K562 (cell line): ENCODE measurements at regions not wholly inside any gene's neighbourhood (a gene's known extent, or its start where the extent isn't known, plus 50 kb on each side); places are given as distances from the start of the nearest gene placed in this dataset.
A peak's percentile ranks its signal among the peaks of the same experiment; 100 is the strongest.

Source experiments
- ATAC-seq: fragments of 200-7000 bp; cut with Tn5 transposase; 3 replicates; pipeline ENCODE4 v1.9.1; 2020; ENCODE audit warnings: moderate library complexity
- BruUV-seq: library from RNA; stranded (reverse); fragments of 400-500 nt; replicated peaks from 2 replicates; lab custom pipeline; 2021; lab: Mats Ljungman, UMichigan
- CTCF ChIA-PET: fragments of 300-600 bp; formaldehyde crosslinking; extraction: SDS; loops from one replicate; lab custom pipeline; 2021; ENCODE audit warnings: low intra/inter-chr PET ratio; lab: Yijun Ruan, JAX
- POLR2A ChIA-PET: fragments of 300-600, 350-650 bp; sonication (Branson Sonifier 250); formaldehyde crosslinking; extraction: SDS; loops from one replicate; lab custom pipeline; 2021; ENCODE audit warnings: antibody characterized with exemption, inconsistent platforms; lab: Yijun Ruan, JAX
- DNase-seq, 4 experiments: peaks; one replicate each; pipeline versions ENCODE4 v3.0.0 to v3.0.0-alpha.2; 2011 to 2018; ENCODE audit warnings: low spot score in 3 of 4, mixed read lengths in 3 of 4; ENCODE audit errors: extremely low read depth in 1 of 4
- FAIRE-seq: peaks from 2 replicates; lab custom pipeline; 2011; peaks lifted over from hg19 to GRCh38; lab: Jason Lieb, UNC
- H2AFZ ChIP-seq: 2 replicates; pipeline ENCODE4 v1.6.0; 2011; ENCODE audit warnings: low read depth, low read length, control low read depth, inconsistent platforms
- H3K27ac ChIP-seq: fragments of 200-600 bp; 3 replicates; pipeline ENCODE4 v1.8.0; 2011; ENCODE audit warnings: low read depth, mild to moderate bottlenecking, control low read depth, inconsistent platforms, low read length, moderate library complexity, mixed read lengths; ENCODE audit errors: extremely low read depth
- H3K27me3 ChIP-seq, 2 experiments: fragments of 300-600 bp in 1 of 2; 2 replicates in 1 of 2; 3 replicates in 1 of 2; pipeline versions ENCODE4 v1.6.0 to v1.8.0; 2011; ENCODE audit warnings: inconsistent platforms in 2 of 2, low read length in 2 of 2, mild to moderate bottlenecking in 1 of 2, mixed read lengths in 1 of 2, moderate library complexity in 1 of 2; ENCODE audit not compliant: control insufficient read depth in 2 of 2, insufficient read depth in 2 of 2
- H3K36me3 ChIP-seq: fragments of 300-600 bp; 3 replicates; pipeline ENCODE4 v1.8.0; 2011; ENCODE audit warnings: mild to moderate bottlenecking, low read length, inconsistent platforms; ENCODE audit not compliant: control insufficient read depth, insufficient read depth
- H3K4me1 ChIP-seq, 2 experiments: fragments of 200-600 bp in 1 of 2; replicated peaks in 1 of 2; 2 replicates in 1 of 2; 3 replicates in 1 of 2; pipeline versions ENCODE4 v1.5.1 to v1.8.0; 2011; ENCODE audit warnings: inconsistent platforms in 2 of 2, low read length in 2 of 2, mild to moderate bottlenecking in 1 of 2, mixed read lengths in 1 of 2, moderate library complexity in 1 of 2; ENCODE audit not compliant: control insufficient read depth in 2 of 2, insufficient read depth in 2 of 2
- H3K4me2 ChIP-seq: 2 replicates; pipeline ENCODE4 v1.6.1; 2011; ENCODE audit warnings: low read length, control low read depth, inconsistent platforms, mixed read lengths; ENCODE audit not compliant: insufficient read depth
- H3K4me3 ChIP-seq: fragments of 200-600 bp; sonication (generic), shearing (Covaris generic); 2 replicates; pipeline ENCODE4 v1.5.1; 2016; ENCODE audit warnings: control low read depth, inconsistent platforms
- H3K79me2 ChIP-seq: fragments of 200-600 bp; 3 replicates; pipeline ENCODE4 v1.8.0; 2011; ENCODE audit warnings: low read length, inconsistent platforms; ENCODE audit not compliant: control insufficient read depth, insufficient read depth
- H3K9ac ChIP-seq, 2 experiments: 2 replicates each; pipeline versions ENCODE4 v1.6.0 to v1.6.1; 2011; ENCODE audit warnings: low read depth in 2 of 2, low read length in 2 of 2, control low read depth in 1 of 2, inconsistent platforms in 1 of 2, mild to moderate bottlenecking in 1 of 2, mixed read lengths in 1 of 2; ENCODE audit not compliant: insufficient read depth in 1 of 2
- H3K9me1 ChIP-seq: one replicate; pipeline ENCODE4 v1.6.0; 2011; ENCODE audit warnings: inconsistent platforms, mild to moderate bottlenecking, low read length, moderate library complexity; ENCODE audit not compliant: control insufficient read depth, insufficient read depth
- H3K9me3 ChIP-seq: replicated peaks from 2 replicates; pipeline ENCODE4 v1.5.1; 2011; ENCODE audit warnings: low read depth, low read length, inconsistent platforms; ENCODE audit not compliant: control insufficient read depth, insufficient read depth
- H4K20me1 ChIP-seq: replicated peaks from 2 replicates; pipeline ENCODE4 v1.6.1; 2011; ENCODE audit warnings: low read length, inconsistent platforms, mixed read lengths; ENCODE audit not compliant: control insufficient read depth, insufficient read depth
- BCOR ChIP-seq: fragments of 450-650 bp; IDR thresholded peaks from 2 replicates; pipeline ENCODE4 v1.6.1; 2016
- CBFB ChIP-seq: sonication (generic); formaldehyde crosslinking; IDR thresholded peaks from 2 replicates; pipeline ENCODE4 v1.4.0; 2020; ENCODE audit warnings: mild to moderate bottlenecking, missing genetic modification reagents
- CBX3 ChIP-seq, 2 experiments: IDR thresholded peaks; 1 replicate in 1 of 2; 2 replicates in 1 of 2; pipeline ENCODE4 v1.6.1; 2012; ENCODE audit warnings: inconsistent platforms in 2 of 2, low read length in 2 of 2, borderline replicate concordance in 1 of 2, control low read depth in 1 of 2
- NFRKB ChIP-seq: fragments of 450-650 bp; IDR thresholded peaks from 2 replicates; pipeline ENCODE4 v1.6.1; 2016; ENCODE audit warnings: low read depth
- RBM25 ChIP-seq: fragments of 200-400 bp; formaldehyde crosslinking; IDR thresholded peaks from 2 replicates; pipeline ENCODE4 v1.6.1; 2018; ENCODE audit warnings: low read length, low read depth, moderate library complexity; ENCODE audit not compliant: severe bottlenecking
- TCF15 ChIP-seq: fragments of 250-450 bp; sonication (Bioruptor Pico); IDR thresholded peaks from 2 replicates; pipeline ENCODE4 v1.8.0; 2022; ENCODE audit warnings: moderate library complexity, mild to moderate bottlenecking, inconsistent platforms
- TOE1 ChIP-seq, 2 experiments: fragments of 450-650 bp in 1 of 2; sonication (generic) in 1 of 2; formaldehyde crosslinking in 1 of 2; IDR thresholded peaks; 2 replicates each; pipeline versions ENCODE4 v1.7.1 to v1.8.0; 2016 to 2022; ENCODE audit warnings: borderline replicate concordance in 2 of 2, mild to moderate bottlenecking in 2 of 2, antibody characterized with exemption in 1 of 2, inconsistent platforms in 1 of 2, low read depth in 1 of 2, missing genetic modification reagents in 1 of 2, moderate library complexity in 1 of 2
- TRIM28 ChIP-seq: fragments of 450-650 bp; IDR thresholded peaks from 2 replicates; pipeline ENCODE4 v1.6.1; 2017
- ZNF146 ChIP-seq: IDR thresholded peaks from one replicate; pipeline ENCODE4 v1.6.1; 2018; ENCODE audit warnings: missing compliant biosample characterization; ENCODE audit not compliant: unreplicated experiment
- ZNF398 ChIP-seq: fragments of 250-450 bp; sonication (Bioruptor Pico); IDR thresholded peaks from 2 replicates; pipeline ENCODE4 v1.8.0; 2021; ENCODE audit warnings: moderate library complexity, mild to moderate bottlenecking, inconsistent platforms
- WGBS: fragments of 100-300 bp; shearing (Covaris generic); methylation state at CpG from one replicate; pipeline ENCODE4 v1.1.6; 2016; ENCODE audit warnings: low coverage, mixed read lengths; ENCODE audit not compliant: insufficient coverage; ENCODE audit errors: missing lambda C conversion rate; 5-methylcytosine and 5-hydroxymethylcytosine counted together
- in situ Hi-C: fragments of 300-500 bp; cut with MboI; formaldehyde crosslinking; loops from 4 replicates; pipeline ENCODE4 v1.15.0; 2018; ENCODE audit warnings: inconsistent platforms, mixed read lengths
- intact Hi-C: fragments of 100-400 bp; cut with micrococcal nuclease; formaldehyde crosslinking; loops from 2 replicates; pipeline ENCODE4 v1.14.2; 2022

- TF ChIP-seq TCF15 (no peak), TOE1 (IDR thresholded peaks at IDR 0.05; ENCODE audit: borderline replicate concordance) (no peak), TOE1 (CRISPR knock-in tag; IDR thresholded peaks at IDR 0.05; ENCODE audit: borderline replicate concordance, low read depth) (no peak), CBFB (CRISPR knock-in tag) (no peak), NFRKB (no peak), CBX3 (IDR thresholded peaks at IDR 0.05; ENCODE audit: borderline replicate concordance in 1 of 2, low read length in 2 of 2) (no peak)
- TF ChIP-seq, all 486 proteins: peak for 0
Measured at GRCh38 chr5:174359071-174359470, 313.6 kb downstream of the NSG2 start (continued).

GRCh38 chr5:174362514-174362913 lies 317.0 kb downstream of the NSG2 start:
- TF ChIP-seq ZNF398 (CRISPR knock-in tag) (no peak), RBM25 (peak; percentile 81), ZNF146 (CRISPR knock-in tag) (peak; percentile 81), TRIM28 (peak; percentile 26; the same call in 1 of the 2 replicates), BCOR (0 out of 2 replicates have a peak, but pooled peaks have one; percentile 30)
- no TSS peak for BruUV-seq
- ChIA-PET CTCF (no interaction called here), POLR2A (no interaction called here)
- no peaks in the 10 kb centered on the region for H3K9me1 ChIP-seq
- ATAC-seq (no peak), DNase-seq (no peak), FAIRE-seq (no peak)
- H3K79me2 ChIP-seq, result no peaks in the 10 kb centered on the region
- no peak overlapping the region for H2AFZ ChIP-seq
- H3K4me3 ChIP-seq, result no peak overlapping the region
- no peak overlapping the region for H3K27ac ChIP-seq
- no peaks in the 10 kb centered on the region for H3K36me3 ChIP-seq
- H4K20me1 ChIP-seq, result no peaks in the 10 kb centered on the region
- peaks cover 5% of the 10 kb centered on the region; the same call in 1 of the 2 replicates for H3K9me3 ChIP-seq
- no peak overlapping the region for H3K4me2 ChIP-seq
- no peaks in the 10 kb centered on the region for H3K4me1 ChIP-seq
- intact Hi-C loops (no loop called here), in situ Hi-C loops (no loop called here)
- no peak overlapping the region for H3K9ac ChIP-seq
- 0% methylated on average over 2 of the region's 2 CpGs for WGBS
- H3K27me3 ChIP-seq, result no peaks in the 10 kb centered on the region; a peak in 2 of 5 replicates
